Spleen (tissue), 11 donors: ENCODE measurements at regions not wholly inside any gene's neighbourhood (a gene's known extent, or its start where the extent isn't known, plus 50 kb on each side); places are given as distances from the start of the nearest gene placed in this dataset.
"Not testable (repeated sequence)": the region's sequence is repeated elsewhere in the genome, so short reads cannot be mapped to it uniquely, and the experiment has no call there.

ENCODE experiments used
- DNase-seq: peaks from one replicate; pipeline ENCODE4 v3.0.0-alpha.2; 2020
- H3K27ac ChIP-seq, 8 donors: fragments of 200-600 bp; sonication (generic) in 7 of 8; 1 replicate in 4 of 8; 2 replicates in 4 of 8; pipeline versions ENCODE4 v1.5.0 to v1.8.0; 2016 to 2021; ENCODE audit warnings: inconsistent platforms in 4 of 8, mild to moderate bottlenecking in 4 of 8, moderate library complexity in 1 of 8
- H3K27me3 ChIP-seq, 7 donors: fragments of 200-600 bp; sonication (generic) in 6 of 7; replicated peaks in 1 of 7; 1 replicate in 4 of 7; 2 replicates in 3 of 7; pipeline versions ENCODE4 v1.5.0 to v1.8.0; 2016 to 2021; ENCODE audit warnings: inconsistent platforms in 3 of 7, mild to moderate bottlenecking in 1 of 7
- H3K36me3 ChIP-seq, 6 donors: fragments of 200-600 bp; sonication (generic) in 5 of 6; 1 replicate in 4 of 6; 2 replicates in 2 of 6; pipeline versions ENCODE4 v1.5.0 to v1.8.0; 2016 to 2021; ENCODE audit warnings: inconsistent platforms in 2 of 6
- H3K4me1 ChIP-seq, 6 donors: fragments of 200-600 bp; sonication (generic) in 5 of 6; 1 replicate in 3 of 6; 2 replicates in 3 of 6; pipeline versions ENCODE4 v1.5.0 to v1.8.0; 2016 to 2021; ENCODE audit warnings: inconsistent platforms in 3 of 6
- H3K4me3 ChIP-seq, 8 donors: fragments of 200-600 bp; sonication (generic) in 7 of 8; 1 replicate in 4 of 8; 2 replicates in 4 of 8; pipeline versions ENCODE4 v1.5.0 to v1.8.0; 2016 to 2021; ENCODE audit warnings: inconsistent platforms in 4 of 8, mild to moderate bottlenecking in 4 of 8, moderate library complexity in 2 of 8
- H3K9me3 ChIP-seq, 8 donors: fragments of 200-600 bp; sonication (generic) in 7 of 8; 1 replicate in 4 of 8; 2 replicates in 4 of 8; pipeline versions ENCODE4 v1.5.0 to v1.8.0; 2016 to 2021; ENCODE audit warnings: inconsistent platforms in 4 of 8
- CTCF ChIP-seq, 11 experiments: fragments of 200-600 bp in 7 of 11; fragments of 450-650 bp in 4 of 11; sonication (generic) in 4 of 11; IDR thresholded peaks in 8 of 11; conservative IDR thresholded peaks in 3 of 11; 1 replicate in 7 of 11; 2 replicates in 4 of 11; pipeline versions ENCODE4 v1.4.0 to v1.8.0; 2016 to 2021; ENCODE audit warnings: antibody characterized with exemption in 11 of 11, inconsistent platforms in 4 of 11, mild to moderate bottlenecking in 1 of 11
- POLR2A ChIP-seq, 3 donors: fragments of 450-650 bp; IDR thresholded peaks; one replicate each; pipeline ENCODE4 v1.5.1; 2017; ENCODE audit warnings: antibody characterized with exemption in 3 of 3, mild to moderate bottlenecking in 1 of 3
- POLR2AphosphoS5 ChIP-seq, 3 donors: sonication (generic); formaldehyde crosslinking; IDR thresholded peaks; one replicate each; pipeline ENCODE4 v1.5.1; 2017; ENCODE audit warnings: antibody characterized with exemption in 3 of 3
- WGBS, 5 donors: extraction: QIAGEN DNeasy Blood & Tissue Kit in 3 of 5; methylation state at CpG; one replicate each; pipeline versions ENCODE4 v1.1.5 to v1.1.7; 2013 to 2018; 5-methylcytosine and 5-hydroxymethylcytosine counted together
- intact Hi-C: fragments of 100-400 bp; cut with DNase I; formaldehyde crosslinking; loops from one replicate; pipeline ENCODE4 v1.15.0; 2023; ENCODE audit warnings: low total_unique reads
- donor health status: healthy with polysubstance abuse.
- donor health status: DM: no; HTN: no; CAD: no; lungs with moderate emphysema.
- donor health status: DM: no; HTN: no; CAD: no.
- donor health status: Bipolar disorder and iron deficiency.
- donor health status: healthy.
- donor health status: DM: no; HTN: no; CAD: no.
- donor health status: DM: yes; HTN: yes; CAD: no.

GRCh38 chr6:85287158-85287557 lies 162.7 kb upstream of the NT5E start:
- intact Hi-C loops = no loop called here
- Histone ChIP-seq H3K9me3 (peaks cover 0 to 19% (median 0%) of the 10 kb centered on the region in 8 donors), H3K27ac (no peak overlapping the region), H3K4me3 (no peak overlapping the region), H3K36me3 (no peaks in the 10 kb centered on the region), H3K27me3 (no peaks in the 10 kb centered on the region), H3K4me1 (no peaks in the 10 kb centered on the region)
- DNase-seq = no peak
- 53 to 67% (median 64%) methylated on average over 3 of the region's 3 CpGs for WGBS, 5 donors
- TF ChIP-seq CTCF (IDR thresholded peaks at IDR 0.05 in 8 of 11, conservative IDR thresholded peaks at IDR 0.05 in 3 of 11) (no peak), POLR2AphosphoS5 (IDR thresholded peaks at IDR 0.05) (no peak), POLR2A (IDR thresholded peaks at IDR 0.05) (no peak)

- intact Hi-C loops, H3K27ac ChIP-seq, H3K36me3 ChIP-seq, DNase-seq, H3K27me3 ChIP-seq, H3K4me3 ChIP-seq, H3K4me1 ChIP-seq: not testable (repeated sequence)
- peaks cover 0 to 19% (median 0%) of the 10 kb centered on the region in 8 donors for H3K9me3 ChIP-seq
Observed at GRCh38 chr6:85286507-85286906, 163.4 kb upstream of the NT5E start.

- no peaks in the 10 kb centered on the region for H3K4me1 ChIP-seq
- intact Hi-C loops = no loop called here
- no peak for TF ChIP-seq POLR2AphosphoS5 (IDR thresholded peaks at IDR 0.05)
- no peak for TF ChIP-seq POLR2A (IDR thresholded peaks at IDR 0.05)
- TF ChIP-seq CTCF (IDR thresholded peaks at IDR 0.05 in 8 of 11, conservative IDR thresholded peaks at IDR 0.05 in 3 of 11) = no peak
- WGBS, 5 donors = 89 to 93% (median 90%) methylated on average over 22 of the region's 22 CpGs
- no peaks in the 10 kb centered on the region for H3K36me3 ChIP-seq
- peaks cover 0 to 19% (median 0%) of the 10 kb centered on the region in 8 donors for H3K9me3 ChIP-seq
- no peak for DNase-seq
- H3K27me3 ChIP-seq = no peaks in the 10 kb centered on the region
- no peak overlapping the region for H3K4me3 ChIP-seq
- no peak overlapping the region for H3K27ac ChIP-seq
Observed at GRCh38 chr6:85285934-85286333, 163.9 kb upstream of the NT5E start.

- intact Hi-C loops = no loop called here
- H3K4me3 ChIP-seq = no peak overlapping the region
- TF ChIP-seq POLR2AphosphoS5 (IDR thresholded peaks at IDR 0.05) (no peak), CTCF (IDR thresholded peaks at IDR 0.05 in 8 of 11, conservative IDR thresholded peaks at IDR 0.05 in 3 of 11) (no peak), POLR2A (IDR thresholded peaks at IDR 0.05) (no peak)
- no peak overlapping the region for H3K27ac ChIP-seq
- peaks cover 0 to 15% (median 0%) of the 10 kb centered on the region in 8 donors for H3K9me3 ChIP-seq
- no peaks in the 10 kb centered on the region for H3K36me3 ChIP-seq
- no peaks in the 10 kb centered on the region for H3K27me3 ChIP-seq
- DNase-seq = no peak
- no peaks in the 10 kb centered on the region for H3K4me1 ChIP-seq
- WGBS, 5 donors = 76 to 78% (median 77%) methylated on average over 6 of the region's 6 CpGs
Observed at GRCh38 chr6:85285114-85285513, 164.8 kb upstream of the NT5E start.

- WGBS, 5 donors = 78 to 90% (median 82%) methylated on average over 3 of the region's 3 CpGs
- Histone ChIP-seq H3K4me1 (no peaks in the 10 kb centered on the region), H3K9me3 (peaks cover 0 to 4% (median 0%) of the 10 kb centered on the region in 8 donors), H3K27me3 (no peaks in the 10 kb centered on the region), H3K27ac (no peak overlapping the region), H3K36me3 (no peaks in the 10 kb centered on the region), H3K4me3 (no peak overlapping the region)
- intact Hi-C loops = no loop called here
- TF ChIP-seq POLR2A (IDR thresholded peaks at IDR 0.05) (no peak), POLR2AphosphoS5 (IDR thresholded peaks at IDR 0.05) (no peak), CTCF (IDR thresholded peaks at IDR 0.05 in 8 of 11, conservative IDR thresholded peaks at IDR 0.05 in 3 of 11) (no peak)
- no peak for DNase-seq
Observed at GRCh38 chr6:85283436-85283835, 166.4 kb upstream of the NT5E start.
